GM23338 (cell line): ENCODE measurements at regions not wholly inside any gene's neighbourhood (a gene's known extent, or its start where the extent isn't known, plus 50 kb on each side); places are given as distances from the start of the nearest gene placed in this dataset.

Experiments
- ATAC-seq: fragments of 200-7000 bp; cut with Tn5 transposase; 3 replicates; pipeline ENCODE4 v1.9.1; 2020
- DNase-seq: peaks from one replicate; pipeline ENCODE4 v3.0.0-alpha.2; 2015; ENCODE audit warnings: low spot score
- H2AFZ ChIP-seq: fragments of 200-600 bp; sonication (generic); 2 replicates; pipeline ENCODE4 v1.8.0; 2016; ENCODE audit warnings: antibody characterized with exemption, mild to moderate bottlenecking, moderate library complexity
- H3F3A ChIP-seq: fragments of 200-600 bp; sonication (generic); replicated peaks from 2 replicates; pipeline ENCODE4 v1.8.0; 2017; ENCODE audit warnings: antibody characterized with exemption, mixed run types, low read depth
- H3K27ac ChIP-seq: fragments of 200-600 bp; sonication (generic); 2 replicates; pipeline ENCODE4 v1.6.1; 2016; ENCODE audit warnings: low read depth
- H3K27me3 ChIP-seq: fragments of 200-600 bp; sonication (generic); 2 replicates; pipeline ENCODE4 v1.8.0; 2016; ENCODE audit warnings: mild to moderate bottlenecking, mixed run types, moderate library complexity; ENCODE audit not compliant: insufficient read depth
- H3K36me3 ChIP-seq: fragments of 200-600 bp; sonication (generic); 2 replicates; pipeline ENCODE4 v1.8.0; 2016; ENCODE audit warnings: mild to moderate bottlenecking; ENCODE audit not compliant: insufficient read depth
- H3K4me1 ChIP-seq: fragments of 200-600 bp; sonication (generic); 2 replicates; pipeline ENCODE4 v1.8.0; 2016; ENCODE audit warnings: mild to moderate bottlenecking, moderate library complexity; ENCODE audit not compliant: insufficient read depth
- H3K4me2 ChIP-seq: fragments of 200-600 bp; sonication (generic); 2 replicates; pipeline ENCODE4 v1.7.1; 2017; ENCODE audit warnings: mixed run types
- H3K4me3 ChIP-seq: fragments of 200-600 bp; sonication (generic); 2 replicates; pipeline ENCODE4 v1.6.1; 2016; ENCODE audit warnings: mixed run types
- H3K79me2 ChIP-seq: fragments of 200-600 bp; sonication (generic); replicated peaks from 2 replicates; pipeline ENCODE4 v1.8.0; 2017; ENCODE audit warnings: mild to moderate bottlenecking; ENCODE audit not compliant: insufficient read depth
- H3K9me2 ChIP-seq: fragments of 200-600 bp; sonication (generic); 2 replicates; pipeline ENCODE4 v1.8.0; 2017; ENCODE audit not compliant: insufficient read depth
- H4K20me1 ChIP-seq: fragments of 200-600 bp; sonication (generic); replicated peaks from 2 replicates; pipeline ENCODE4 v1.8.0; 2017; ENCODE audit warnings: mild to moderate bottlenecking; ENCODE audit not compliant: insufficient read depth
- H3K27ac Mint-ChIP-seq: 2 replicates; pipeline ENCODE4 v1.8.0; 2020; ENCODE audit warnings: inconsistent platforms, mild to moderate bottlenecking, moderate library complexity, mixed read lengths
- H3K27me3 Mint-ChIP-seq: 3 replicates; pipeline ENCODE4 v1.8.0; 2022; ENCODE audit warnings: low read depth, mild to moderate bottlenecking, moderate library complexity, mixed read lengths, inconsistent platforms; ENCODE audit not compliant: insufficient read depth, poor library complexity
- H3K36me3 Mint-ChIP-seq: 3 replicates; pipeline ENCODE4 v1.8.0; 2021; ENCODE audit warnings: low read depth, mild to moderate bottlenecking, inconsistent platforms, moderate library complexity, mixed read lengths
- H3K4me1 Mint-ChIP-seq: 3 replicates; pipeline ENCODE4 v1.8.0; 2020; ENCODE audit warnings: mild to moderate bottlenecking, inconsistent platforms, mixed read lengths
- H3K4me3 Mint-ChIP-seq: 3 replicates; pipeline ENCODE4 v1.8.0; 2021; ENCODE audit warnings: moderate library complexity, mild to moderate bottlenecking, inconsistent platforms, mixed read lengths
- H3K9me3 Mint-ChIP-seq: 3 replicates; pipeline ENCODE4 v1.8.0; 2020; ENCODE audit warnings: moderate library complexity, mild to moderate bottlenecking, inconsistent platforms, mixed read lengths
- CREB1 ChIP-seq: fragments of 250-450 bp; sonication (Bioruptor Pico); IDR thresholded peaks from 2 replicates; pipeline ENCODE4 v1.5.0; 2020; ENCODE audit warnings: low read depth, mild to moderate bottlenecking, moderate library complexity
- CTCF ChIP-seq, 2 experiments: fragments of 200-600 bp in 1 of 2; sonication (generic) in 1 of 2; conservative IDR thresholded peaks; 2 replicates each; pipeline versions ENCODE4 v1.5.1 to v1.6.1; 2016 to 2017; ENCODE audit warnings: antibody characterized with exemption in 2 of 2, low read depth in 2 of 2, mild to moderate bottlenecking in 2 of 2, moderate library complexity in 1 of 2
- EZH2 ChIP-seq: fragments of 200-600 bp; sonication (generic); IDR thresholded peaks from one replicate; pipeline ENCODE4 v1.8.0; 2017; ENCODE audit warnings: antibody characterized with exemption, mild to moderate bottlenecking, low read depth; ENCODE audit not compliant: unreplicated experiment
- JUNB ChIP-seq: IDR thresholded peaks from one replicate; pipeline ENCODE4 v1.6.1; 2016; ENCODE audit warnings: antibody characterized with exemption; ENCODE audit not compliant: unreplicated experiment
- REST ChIP-seq: IDR thresholded peaks from one replicate; pipeline ENCODE4 v1.6.1; 2018; ENCODE audit warnings: antibody characterized with exemption; ENCODE audit not compliant: unreplicated experiment
- STAT1 ChIP-seq: IDR thresholded peaks from one replicate; pipeline ENCODE4 v1.6.1; 2016; ENCODE audit warnings: antibody characterized with exemption; ENCODE audit not compliant: unreplicated experiment
- ZNF114 ChIP-seq: fragments of 250-450 bp; sonication (Bioruptor Pico); IDR thresholded peaks from 2 replicates; pipeline ENCODE4 v1.5.0; 2020; ENCODE audit warnings: mild to moderate bottlenecking, moderate library complexity
- ZNF331 ChIP-seq: fragments of 250-450 bp; sonication (Bioruptor Pico); IDR thresholded peaks from 2 replicates; pipeline ENCODE4 v1.5.0; 2020; ENCODE audit warnings: low read depth, mild to moderate bottlenecking, moderate library complexity
- ZNF462 ChIP-seq: fragments of 250-450 bp; sonication (Bioruptor Pico); IDR thresholded peaks from 2 replicates; pipeline ENCODE4 v1.5.0; 2020; ENCODE audit warnings: mild to moderate bottlenecking, moderate library complexity

- no peaks in the 10 kb centered on the region for H3F3A ChIP-seq
- ATAC-seq (no peak), DNase-seq (peak; percentile 34)
- H4K20me1 ChIP-seq = no peaks in the 10 kb centered on the region
- Mint-ChIP-seq H3K4me1 (no peaks in the 10 kb centered on the region; the same call in 2 of the 3 replicates), H3K27ac (no peak overlapping the region), H3K27me3 (peaks cover under 1% of the 10 kb centered on the region), H3K36me3 (no peaks in the 10 kb centered on the region), H3K4me3 (no peak overlapping the region), H3K9me3 (no peaks in the 10 kb centered on the region)
- H3K27ac ChIP-seq = no peak overlapping the region
- no peaks in the 10 kb centered on the region for H3K27me3 ChIP-seq
- no peak overlapping the region for H3K4me2 ChIP-seq
- no peaks in the 10 kb centered on the region for H3K9me2 ChIP-seq
- H2AFZ ChIP-seq = no peak overlapping the region
- no peaks in the 10 kb centered on the region for H3K4me1 ChIP-seq
- H3K79me2 ChIP-seq = no peaks in the 10 kb centered on the region
- TF ChIP-seq STAT1 (no peak), CTCF (conservative IDR thresholded peaks at IDR 0.05; ENCODE audit: low read depth in 2 of 2) (peak; percentile 40 to 41), CREB1 (CRISPR knock-in tag) (no peak)
- H3K36me3 ChIP-seq = no peaks in the 10 kb centered on the region
- no peak overlapping the region for H3K4me3 ChIP-seq
These were observed 179.1 kb upstream of the KLHL4 start for GRCh38 chrX:87338510-87338909.

DNA sequence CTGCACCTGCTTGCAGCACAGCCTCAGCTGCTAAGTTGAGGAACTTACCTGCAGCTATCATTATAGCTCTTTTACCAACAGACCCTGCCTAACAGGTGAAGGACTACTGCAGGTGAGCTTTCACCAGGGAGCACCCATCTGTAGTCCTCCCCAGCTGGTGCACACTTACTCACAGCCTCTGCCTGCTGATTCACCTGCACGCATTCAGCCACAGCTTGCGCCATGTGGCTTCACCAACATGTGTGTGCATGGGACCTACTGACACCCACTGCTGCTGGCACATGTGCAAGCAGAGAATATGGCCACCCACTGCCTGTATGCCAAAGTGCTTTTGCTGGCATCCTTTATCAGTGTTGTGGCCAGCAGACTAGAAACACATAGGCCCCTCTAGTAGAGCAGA is 146.7 kb upstream of the KLHL4 start:
- no peaks in the 10 kb centered on the region for H3K4me1 Mint-ChIP-seq
- H3K4me3 Mint-ChIP-seq = no peak overlapping the region
- Histone ChIP-seq H3K4me3 (no peak overlapping the region), H2AFZ (no peak overlapping the region), H3K9me2 (no peaks in the 10 kb centered on the region), H3K79me2 (no peaks in the 10 kb centered on the region), H3K36me3 (no peaks in the 10 kb centered on the region), H3K27me3 (no peaks in the 10 kb centered on the region), H4K20me1 (no peaks in the 10 kb centered on the region), H3K27ac (no peak overlapping the region), H3K4me1 (no peaks in the 10 kb centered on the region), H3F3A (no peaks in the 10 kb centered on the region), H3K4me2 (no peak overlapping the region)
- no peak overlapping the region for H3K27ac Mint-ChIP-seq
- H3K27me3 Mint-ChIP-seq = peaks cover 3% of the 10 kb centered on the region
- DNase-seq = no peak
- H3K36me3 Mint-ChIP-seq = no peaks in the 10 kb centered on the region
- no peak for ATAC-seq
- no peaks in the 10 kb centered on the region for H3K9me3 Mint-ChIP-seq
- TF ChIP-seq ZNF331 (CRISPR knock-in tag) (no peak), REST (no peak), ZNF462 (CRISPR knock-in tag) (no peak), ZNF114 (CRISPR knock-in tag) (no peak), JUNB (no peak), EZH2 (no peak)
